GM19467 (cell line): ENCODE measurements at regions not wholly inside any gene's neighbourhood (a gene's known extent, or its start where the extent isn't known, plus 50 kb on each side); places are given as distances from the start of the nearest gene placed in this dataset.

Experiments used
- ATAC-seq: cut with Tn5 transposase; IDR thresholded peaks from one replicate; pipeline ENCODE4 v1.9.1; 2021; ENCODE audit warnings: mild to moderate bottlenecking, moderate library complexity; ENCODE audit not compliant: unreplicated experiment

- ATAC-seq = no peak
These were observed 83.4 kb upstream of the ADGRL4 start for GRCh38 chr1:79089946-79090345.

DNA sequence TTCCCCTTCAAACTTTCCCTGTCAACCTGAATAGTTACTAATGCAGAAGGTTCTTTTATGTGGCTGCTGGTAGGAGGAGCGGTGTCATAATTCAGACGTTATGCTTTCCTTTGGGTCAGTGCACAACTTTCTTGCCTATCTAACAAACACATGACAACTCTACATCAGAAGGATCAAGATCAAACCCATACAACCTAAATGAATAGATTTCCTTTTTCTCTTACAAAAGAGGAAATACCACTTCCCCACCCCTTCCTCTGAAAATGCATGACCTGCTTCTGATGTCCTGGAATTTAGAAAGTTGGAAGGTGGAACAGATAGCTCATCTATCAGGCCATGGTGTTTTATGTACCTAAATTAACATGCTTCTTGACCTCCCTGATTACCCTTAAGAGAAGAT, 75.7 kb upstream of the ADGRL4 start:
- ATAC-seq = no peak

- no peak for ATAC-seq
These were observed 73.2 kb upstream of the ADGRL4 start for GRCh38 chr1:79079770-79080169.

DNA sequence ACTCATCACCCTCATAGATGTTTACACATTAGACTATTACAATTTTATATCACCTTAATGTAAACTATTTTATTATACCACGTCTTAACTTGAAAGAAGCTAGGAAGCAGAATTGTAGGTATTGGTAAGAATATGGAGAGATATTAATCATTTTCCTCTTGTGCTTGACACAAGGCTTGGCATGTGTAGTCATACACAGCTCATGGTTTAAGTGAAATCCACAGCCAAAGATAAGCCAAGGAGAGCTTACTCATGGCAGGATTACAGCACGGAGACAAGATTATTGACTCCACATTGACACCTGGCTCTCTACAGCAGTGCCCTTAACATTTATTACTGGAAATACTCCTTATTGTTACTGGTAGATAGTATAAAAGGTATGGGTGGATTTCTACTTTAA, 68.4 kb upstream of the ADGRL4 start:
- no peak for ATAC-seq

DNA sequence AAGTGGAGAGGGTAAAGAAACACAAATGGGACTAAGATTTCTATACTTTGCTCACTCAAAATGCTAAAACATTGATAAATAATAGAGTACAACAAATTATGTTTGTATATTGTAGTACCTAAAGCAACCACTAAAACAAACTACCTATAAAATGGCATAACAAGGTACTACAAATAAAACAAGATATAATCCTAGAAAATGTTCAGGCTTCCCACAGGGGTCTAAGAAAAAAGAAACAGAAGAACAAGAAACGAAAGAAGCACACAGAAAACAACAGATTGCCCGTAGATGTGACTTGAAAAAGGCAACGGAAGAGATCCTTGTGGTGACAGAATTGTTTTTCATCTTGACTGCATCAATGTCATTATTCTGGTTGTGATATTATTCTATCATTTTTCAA, 63.3 kb upstream of the ADGRL4 start:
- ATAC-seq = no peak

DNA sequence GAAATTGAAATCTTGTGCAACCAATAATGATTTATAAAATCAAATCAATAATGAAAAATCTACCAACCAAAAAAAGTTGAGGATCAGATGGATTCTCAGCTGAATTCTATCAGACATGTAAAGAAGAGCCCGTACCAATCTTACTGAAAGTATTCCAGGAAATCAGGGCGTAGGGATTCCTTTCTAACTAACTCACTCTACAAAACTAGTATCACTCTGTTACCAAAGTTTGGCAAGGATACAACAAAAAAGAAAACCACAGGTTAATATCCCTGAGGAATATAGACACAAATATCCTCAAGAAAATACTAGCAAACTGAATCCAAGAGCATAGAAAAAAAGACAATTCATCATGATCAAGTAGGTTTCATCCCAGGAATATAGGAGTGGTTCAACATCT, 52.8 kb upstream of the ADGRL4 start:
- no peak for ATAC-seq
